ENCODE measurements at regions not wholly inside any gene's neighbourhood (a gene's known extent, or its start where the extent isn't known, plus 50 kb on each side); places are given as distances from the start of the nearest gene placed in this dataset.

DNA sequence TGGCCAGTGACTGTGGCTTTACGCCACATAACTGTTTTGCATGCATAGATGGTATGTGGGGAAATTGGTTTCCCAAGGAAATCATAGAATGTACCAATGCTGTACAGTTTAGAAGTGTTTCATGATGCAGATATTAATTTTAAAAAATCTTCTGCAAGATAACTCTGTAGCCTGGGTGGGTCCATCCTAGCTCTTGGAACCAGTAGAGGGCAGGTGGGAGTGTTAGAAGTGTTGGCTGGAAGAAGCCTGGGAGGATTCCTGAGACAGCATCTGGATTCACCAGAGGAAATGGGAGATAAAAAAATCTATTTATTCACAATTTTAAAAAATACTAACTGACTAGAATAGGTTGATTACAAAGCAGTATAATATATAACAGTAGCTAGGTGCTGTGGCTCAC lies 139.9 kb upstream of the GRIA4 start:
- ChIA-PET CTCF (no interaction called here), POLR2A (no interaction called here)
- H3K9me3 ChIP-seq (ENCODE audit: control insufficient read depth, insufficient read depth, low read depth, low read length), result no peaks in the 10 kb centered on the region
- 0 out of 2 replicates have a peak, but pooled peaks cover 3% of the 10 kb centered on the region for H3K4me1 ChIP-seq (ENCODE audit: control insufficient read depth, insufficient read depth, low read length)
- no peak for ATAC-seq
- intact Hi-C loops (cut with micrococcal nuclease; ENCODE audit: unreplicated experiment) (no loop called here), in situ Hi-C loops (cut with HindIII; ENCODE audit: low pct_unique_long_range_greater_than_20kb, low sequenced_read_pairs) (no loop called here)
- TF ChIP-seq TCF7L2 (IDR thresholded peaks at IDR 0.05; ENCODE audit: low read depth, low read length), result no peak
- TF ChIP-seq, protein P1, sequence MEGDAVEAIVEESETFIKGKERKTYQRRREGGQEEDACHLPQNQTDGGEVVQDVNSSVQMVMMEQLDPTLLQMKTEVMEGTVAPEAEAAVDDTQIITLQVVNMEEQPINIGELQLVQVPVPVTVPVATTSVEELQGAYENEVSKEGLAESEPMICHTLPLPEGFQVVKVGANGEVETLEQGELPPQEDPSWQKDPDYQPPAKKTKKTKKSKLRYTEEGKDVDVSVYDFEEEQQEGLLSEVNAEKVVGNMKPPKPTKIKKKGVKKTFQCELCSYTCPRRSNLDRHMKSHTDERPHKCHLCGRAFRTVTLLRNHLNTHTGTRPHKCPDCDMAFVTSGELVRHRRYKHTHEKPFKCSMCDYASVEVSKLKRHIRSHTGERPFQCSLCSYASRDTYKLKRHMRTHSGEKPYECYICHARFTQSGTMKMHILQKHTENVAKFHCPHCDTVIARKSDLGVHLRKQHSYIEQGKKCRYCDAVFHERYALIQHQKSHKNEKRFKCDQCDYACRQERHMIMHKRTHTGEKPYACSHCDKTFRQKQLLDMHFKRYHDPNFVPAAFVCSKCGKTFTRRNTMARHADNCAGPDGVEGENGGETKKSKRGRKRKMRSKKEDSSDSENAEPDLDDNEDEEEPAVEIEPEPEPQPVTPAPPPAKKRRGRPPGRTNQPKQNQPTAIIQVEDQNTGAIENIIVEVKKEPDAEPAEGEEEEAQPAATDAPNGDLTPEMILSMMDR (IDR thresholded peaks at IDR 0.05), result peak; percentile 25; the same call in 1 of the 2 replicates
- no peak overlapping the region for H3K4me3 ChIP-seq (ENCODE audit: low read depth in 2 of 2, low read length in 2 of 2)
- no TSS peak for BruUV-seq (replicated peaks)
- no peak overlapping the region for H3K27ac ChIP-seq (ENCODE audit: low read length)
- no peaks in the 10 kb centered on the region for H3K36me3 ChIP-seq (ENCODE audit: control insufficient read depth, insufficient read depth, low read length)
- H3K27me3 ChIP-seq (ENCODE audit: control insufficient read depth, insufficient read depth, low read length), result no peaks in the 10 kb centered on the region
- no peak for DNase-seq (ENCODE audit: low read depth, low spot score)

DNA sequence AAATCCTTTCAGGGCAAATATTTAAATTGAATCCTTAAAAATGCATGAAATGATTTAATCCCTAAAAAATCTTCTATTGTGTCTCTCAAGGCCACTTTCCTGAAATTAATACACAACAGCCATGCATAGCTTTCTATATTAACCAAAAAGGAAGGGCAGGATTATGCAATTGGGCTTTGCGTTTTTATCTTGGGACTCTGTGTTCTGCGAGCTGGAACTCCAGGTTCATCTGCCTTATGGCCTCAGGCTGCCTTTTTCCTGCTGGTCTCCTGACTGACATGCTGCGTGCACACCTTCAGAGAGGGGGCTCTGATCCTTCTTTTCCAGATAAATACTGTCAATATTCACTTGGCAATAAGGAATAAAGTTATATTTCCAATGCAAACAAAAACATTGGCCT lies 141.7 kb upstream of the GRIA4 start:
- ChIA-PET POLR2A (no interaction called here), CTCF (no interaction called here)
- no TSS peak for BruUV-seq (replicated peaks)
- DNase-seq (ENCODE audit: low read depth, low spot score), result no peak
- TF ChIP-seq POLR2AphosphoS5 (IDR thresholded peaks at IDR 0.05; ENCODE audit: low read depth, low read length) (no peak), SIN3A (IDR thresholded peaks at IDR 0.05; ENCODE audit: borderline replicate concordance, insufficient read depth, low read depth, low read length) (no peak), TCF7L2 (IDR thresholded peaks at IDR 0.05; ENCODE audit: low read depth, low read length) (no peak)
- TF ChIP-seq, protein P2, sequence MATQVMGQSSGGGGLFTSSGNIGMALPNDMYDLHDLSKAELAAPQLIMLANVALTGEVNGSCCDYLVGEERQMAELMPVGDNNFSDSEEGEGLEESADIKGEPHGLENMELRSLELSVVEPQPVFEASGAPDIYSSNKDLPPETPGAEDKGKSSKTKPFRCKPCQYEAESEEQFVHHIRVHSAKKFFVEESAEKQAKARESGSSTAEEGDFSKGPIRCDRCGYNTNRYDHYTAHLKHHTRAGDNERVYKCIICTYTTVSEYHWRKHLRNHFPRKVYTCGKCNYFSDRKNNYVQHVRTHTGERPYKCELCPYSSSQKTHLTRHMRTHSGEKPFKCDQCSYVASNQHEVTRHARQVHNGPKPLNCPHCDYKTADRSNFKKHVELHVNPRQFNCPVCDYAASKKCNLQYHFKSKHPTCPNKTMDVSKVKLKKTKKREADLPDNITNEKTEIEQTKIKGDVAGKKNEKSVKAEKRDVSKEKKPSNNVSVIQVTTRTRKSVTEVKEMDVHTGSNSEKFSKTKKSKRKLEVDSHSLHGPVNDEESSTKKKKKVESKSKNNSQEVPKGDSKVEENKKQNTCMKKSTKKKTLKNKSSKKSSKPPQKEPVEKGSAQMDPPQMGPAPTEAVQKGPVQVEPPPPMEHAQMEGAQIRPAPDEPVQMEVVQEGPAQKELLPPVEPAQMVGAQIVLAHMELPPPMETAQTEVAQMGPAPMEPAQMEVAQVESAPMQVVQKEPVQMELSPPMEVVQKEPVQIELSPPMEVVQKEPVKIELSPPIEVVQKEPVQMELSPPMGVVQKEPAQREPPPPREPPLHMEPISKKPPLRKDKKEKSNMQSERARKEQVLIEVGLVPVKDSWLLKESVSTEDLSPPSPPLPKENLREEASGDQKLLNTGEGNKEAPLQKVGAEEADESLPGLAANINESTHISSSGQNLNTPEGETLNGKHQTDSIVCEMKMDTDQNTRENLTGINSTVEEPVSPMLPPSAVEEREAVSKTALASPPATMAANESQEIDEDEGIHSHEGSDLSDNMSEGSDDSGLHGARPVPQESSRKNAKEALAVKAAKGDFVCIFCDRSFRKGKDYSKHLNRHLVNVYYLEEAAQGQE (IDR thresholded peaks at IDR 0.05; ENCODE audit: insufficient read depth in 1 of 2, low read depth in 2 of 2, low read length in 1 of 2), result no peak
- TF ChIP-seq, protein P1 (IDR thresholded peaks at IDR 0.05), result no peak
- Histone ChIP-seq H3K4me1 (ENCODE audit: control insufficient read depth, insufficient read depth, low read length) (0 out of 2 replicates have a peak, but pooled peaks cover 3% of the 10 kb centered on the region), H3K36me3 (ENCODE audit: control insufficient read depth, insufficient read depth, low read length) (no peaks in the 10 kb centered on the region), H3K27me3 (ENCODE audit: control insufficient read depth, insufficient read depth, low read length) (no peaks in the 10 kb centered on the region), H3K4me3 (ENCODE audit: low read depth in 2 of 2, low read length in 2 of 2) (no peak overlapping the region), H3K9me3 (ENCODE audit: control insufficient read depth, insufficient read depth, low read depth, low read length) (no peaks in the 10 kb centered on the region), H3K27ac (ENCODE audit: low read length) (no peak overlapping the region)
- in situ Hi-C loops (cut with HindIII; ENCODE audit: low pct_unique_long_range_greater_than_20kb, low sequenced_read_pairs) (no loop called here), intact Hi-C loops (cut with micrococcal nuclease; ENCODE audit: unreplicated experiment) (no loop called here)
- no peak for ATAC-seq
